ENCODE measurements at regions not wholly inside any gene's neighbourhood (a gene's known extent, or its start where the extent isn't known, plus 50 kb on each side); places are given as distances from the start of the nearest gene placed in this dataset.

- no peak for TF ChIP-seq ATF2 (CRISPR knock-in tag; IDR thresholded peaks at IDR 0.05; ENCODE audit: borderline replicate concordance, low read depth)
- TF ChIP-seq NFE2L1 (CRISPR knock-in tag; IDR thresholded peaks at IDR 0.05) = no peak
- no peak for TF ChIP-seq ZNF416 (CRISPR knock-in tag; IDR thresholded peaks at IDR 0.05)
- no peak for TF ChIP-seq MLX (CRISPR knock-in tag; IDR thresholded peaks at IDR 0.05)
- TF ChIP-seq ZNF232 (CRISPR knock-in tag; IDR thresholded peaks at IDR 0.05) = no peak
- no peak for TF ChIP-seq CTCF (IDR thresholded peaks at IDR 0.05)
- no peak for TF ChIP-seq NR2C2 (CRISPR knock-in tag; IDR thresholded peaks at IDR 0.05)
- TF ChIP-seq ZMAT4 (CRISPR knock-in tag; IDR thresholded peaks at IDR 0.05) = no peak
- no peak for TF ChIP-seq E2F4 (CRISPR knock-in tag; IDR thresholded peaks at IDR 0.05; ENCODE audit: borderline replicate concordance, low read depth)
- no peak for TF ChIP-seq NFYB (CRISPR knock-in tag; conservative IDR thresholded peaks at IDR 0.05; ENCODE audit: low read depth)
- no peak for TF ChIP-seq MAX (CRISPR knock-in tag; IDR thresholded peaks at IDR 0.05)
- no peak for TF ChIP-seq ZNF263 (CRISPR knock-in tag; IDR thresholded peaks at IDR 0.05; ENCODE audit: low read depth)
- TF ChIP-seq NR1H2 (CRISPR knock-in tag; IDR thresholded peaks at IDR 0.05) = no peak
- no peak for TF ChIP-seq TEAD1 (CRISPR knock-in tag; IDR thresholded peaks at IDR 0.05)
Measured at GRCh38 chr16:79312502-79312901, 288.0 kb downstream of the MAF start.
